Transverse colon (tissue), 4 donors: ENCODE measurements at regions not wholly inside any gene's neighbourhood (a gene's known extent, or its start where the extent isn't known, plus 50 kb on each side); places are given as distances from the start of the nearest gene placed in this dataset.

Source experiments
- DNase-seq: peaks from one replicate; pipeline ENCODE4 v3.0.0-alpha.2; 2019
- H3K27ac ChIP-seq, 4 donors: fragments of 200-600 bp; sonication (generic); 2 replicates each; pipeline ENCODE4 v1.5.1; 2016 to 2018; ENCODE audit warnings: inconsistent platforms in 4 of 4
- H3K27me3 ChIP-seq: fragments of 200-600 bp; sonication (generic); 2 replicates; pipeline ENCODE4 v1.5.1; 2017; ENCODE audit warnings: inconsistent platforms
- H3K36me3 ChIP-seq, 4 donors: fragments of 200-600 bp; sonication (generic); 2 replicates each; pipeline ENCODE4 v1.5.1; 2017 to 2019; ENCODE audit warnings: inconsistent platforms in 4 of 4
- H3K4me1 ChIP-seq, 4 donors: fragments of 200-600 bp; sonication (generic); 2 replicates each; pipeline ENCODE4 v1.5.1; 2017 to 2020; ENCODE audit warnings: inconsistent platforms in 4 of 4
- H3K4me3 ChIP-seq, 4 donors: fragments of 200-600 bp; sonication (generic); 1 replicate in 1 of 4; 2 replicates in 3 of 4; pipeline versions ENCODE4 v1.5.1 to v1.6.1; 2017 to 2019; ENCODE audit warnings: inconsistent platforms in 4 of 4
- H3K9me3 ChIP-seq, 2 donors: fragments of 200-600 bp; sonication (generic); 2 replicates each; pipeline ENCODE4 v1.5.1; 2017 to 2019; ENCODE audit warnings: inconsistent platforms in 2 of 2
- CTCF ChIP-seq, 5 experiments: fragments of 200-600 bp in 3 of 5; fragments of 450-650 bp in 2 of 5; sonication (generic) in 3 of 5; IDR thresholded peaks; 1 replicate in 2 of 5; 2 replicates in 3 of 5; pipeline ENCODE4 v1.5.1; 2016 to 2017; ENCODE audit warnings: antibody characterized with exemption in 5 of 5, inconsistent platforms in 3 of 5, mild to moderate bottlenecking in 2 of 5, moderate library complexity in 1 of 5
- EP300 ChIP-seq: sonication (generic); formaldehyde crosslinking; IDR thresholded peaks from one replicate; pipeline ENCODE4 v1.6.1; 2017; ENCODE audit warnings: antibody characterized with exemption, low read depth
- POLR2A ChIP-seq: fragments of 450-650 bp; IDR thresholded peaks from one replicate; pipeline ENCODE4 v1.6.1; 2016; ENCODE audit warnings: antibody characterized with exemption, mild to moderate bottlenecking, moderate library complexity
- POLR2AphosphoS5 ChIP-seq, 3 donors: sonication (generic); formaldehyde crosslinking; IDR thresholded peaks; one replicate each; pipeline ENCODE4 v1.6.1; 2016; ENCODE audit warnings: antibody characterized with exemption in 3 of 3
- WGBS, 2 donors: methylation state at CpG; one replicate each; pipeline ENCODE4 v1.1.5; 2018; ENCODE audit warnings: low coverage in 1 of 2; 5-methylcytosine and 5-hydroxymethylcytosine counted together
- in situ Hi-C, 4 donors: fragments of 200-750 bp; cut with MboI; loops; one replicate each; pipeline versions ENCODE4 v1.15.0 to v1.15.1; 2017; ENCODE audit warnings: low sequenced_read_pairs in 3 of 4, low pct_ligation_motif_present in 1 of 4, low pct_unique_long_range_greater_than_20kb in 1 of 4
- intact Hi-C: fragments of 100-400 bp; cut with DNase I; formaldehyde crosslinking; loops from one replicate; pipeline ENCODE4 v1.15.1; 2023; ENCODE audit warnings: low total_unique reads

- Histone ChIP-seq H3K4me1 (no peaks in the 10 kb centered on the region), H3K27me3 (no peaks in the 10 kb centered on the region), H3K4me3 (no peak overlapping the region), H3K9me3 (no peaks in the 10 kb centered on the region), H3K27ac (no peak overlapping the region), H3K36me3 (no peaks in the 10 kb centered on the region)
- 77% methylated on average over 5 of the region's 5 CpGs; no CpG with 5 or more reads in 1 of the 2 donors for WGBS, 2 donors
- TF ChIP-seq CTCF (IDR thresholded peaks at IDR 0.05) (no peak), EP300 (no peak), POLR2A (no peak), POLR2AphosphoS5 (IDR thresholded peaks at IDR 0.05) (no peak)
- in situ Hi-C loops = no loop called here
- no peak for DNase-seq
- intact Hi-C loops = no loop called here
These were observed 276.6 kb upstream of the MPDZ start for GRCh38 chr9:13555989-13556500.

GRCh38 chr9:13555516-13555915 lies 276.0 kb upstream of the MPDZ start:
- H3K27ac ChIP-seq = no peak overlapping the region
- no peak overlapping the region for H3K4me3 ChIP-seq
- intact Hi-C loops = no loop called here
- DNase-seq = no peak
- TF ChIP-seq POLR2AphosphoS5 (IDR thresholded peaks at IDR 0.05) (no peak), CTCF (IDR thresholded peaks at IDR 0.05) (no peak), EP300 (no peak), POLR2A (no peak)
- H3K27me3 ChIP-seq = no peaks in the 10 kb centered on the region
- H3K36me3 ChIP-seq = no peaks in the 10 kb centered on the region
- in situ Hi-C loops = no loop called here
- WGBS, 2 donors = 62 to 84% methylated on average over 4 of the region's 4 CpGs
- H3K4me1 ChIP-seq = no peaks in the 10 kb centered on the region
- no peaks in the 10 kb centered on the region for H3K9me3 ChIP-seq

- Histone ChIP-seq H3K4me1 (no peaks in the 10 kb centered on the region), H3K9me3 (no peaks in the 10 kb centered on the region), H3K36me3 (no peaks in the 10 kb centered on the region), H3K27ac (no peak overlapping the region), H3K27me3 (no peaks in the 10 kb centered on the region), H3K4me3 (no peak overlapping the region)
- in situ Hi-C loops = no loop called here
- no peak for DNase-seq
- intact Hi-C loops = no loop called here
- TF ChIP-seq CTCF (IDR thresholded peaks at IDR 0.05) = no peak
- no peak for TF ChIP-seq EP300
- no peak for TF ChIP-seq POLR2A
- TF ChIP-seq POLR2AphosphoS5 (IDR thresholded peaks at IDR 0.05) = no peak
These were observed 275.1 kb upstream of the MPDZ start for GRCh38 chr9:13554626-13555025.

- Histone ChIP-seq H3K27me3 (no peaks in the 10 kb centered on the region), H3K4me3 (no peak overlapping the region), H3K4me1 (no peaks in the 10 kb centered on the region), H3K9me3 (no peaks in the 10 kb centered on the region), H3K27ac (no peak overlapping the region), H3K36me3 (no peaks in the 10 kb centered on the region)
- no peak for DNase-seq
- in situ Hi-C loops = no loop called here
- 62 to 68% methylated on average over 5 of the region's 5 CpGs for WGBS, 2 donors
- intact Hi-C loops = no loop called here
- TF ChIP-seq POLR2AphosphoS5 (IDR thresholded peaks at IDR 0.05) = peak in 1 of 3 donors; percentile 58
- no peak for TF ChIP-seq POLR2A
These were observed 273.2 kb upstream of the MPDZ start for GRCh38 chr9:13552606-13553215.

- in situ Hi-C loops (no loop called here), intact Hi-C loops (no loop called here)
- Histone ChIP-seq H3K36me3 (no peaks in the 10 kb centered on the region), H3K9me3 (no peaks in the 10 kb centered on the region), H3K27me3 (no peaks in the 10 kb centered on the region), H3K27ac (no peak overlapping the region), H3K4me3 (no peak overlapping the region), H3K4me1 (no peaks in the 10 kb centered on the region)
- TF ChIP-seq POLR2A (no peak), POLR2AphosphoS5 (IDR thresholded peaks at IDR 0.05) (no peak), CTCF (IDR thresholded peaks at IDR 0.05) (no peak), EP300 (no peak)
- 58 to 72% methylated on average over 2 of the region's 2 CpGs for WGBS, 2 donors
- no peak for DNase-seq
These were observed 271.0 kb upstream of the MPDZ start for GRCh38 chr9:13550519-13550918.
